ENCODE measurements at regions not wholly inside any gene's neighbourhood (a gene's known extent, or its start where the extent isn't known, plus 50 kb on each side); places are given as distances from the start of the nearest gene placed in this dataset.

GRCh38 chr1:75668813-75669212 is 55.7 kb upstream of the ACADM start:
- no peak for DNase-seq (ENCODE audit: low spot score)

GRCh38 chr1:75671708-75672107 is 52.8 kb upstream of the ACADM start:
- no peak for DNase-seq (ENCODE audit: low spot score)

- DNase-seq (ENCODE audit: low spot score): no peak
Measured at GRCh38 chr1:75672108-75672507, 52.4 kb upstream of the ACADM start.

- DNase-seq (ENCODE audit: low spot score): peak; percentile 31
Measured at GRCh38 chr1:75672528-75673393, 51.7 kb upstream of the ACADM start.

GRCh38 chr1:75673399-75673798 is 51.1 kb upstream of the ACADM start:
- no peak for DNase-seq (ENCODE audit: low spot score)

GRCh38 chr1:75673885-75674284 is 50.6 kb upstream of the ACADM start:
- no peak for DNase-seq (ENCODE audit: low spot score)

Measured in iPS-NIHi11 (cell line).